LNCaP clone FGC (cell line): ENCODE measurements at regions not wholly inside any gene's neighbourhood (a gene's known extent, or its start where the extent isn't known, plus 50 kb on each side); places are given as distances from the start of the nearest gene placed in this dataset.
"Not testable (repeated sequence)": the region's sequence is repeated elsewhere in the genome, so short reads cannot be mapped to it uniquely, and the experiment has no call there.

Source experiments
- DNase-seq: peaks from one replicate; pipeline ENCODE4 v3.0.0-alpha.2; 2011; ENCODE audit warnings: low read depth
- H3K4me3 ChIP-seq: 2 replicates; pipeline ENCODE4 v1.5.1; 2011; ENCODE audit warnings: mild to moderate bottlenecking, low read depth, low read length, control low read depth
- CTCF ChIP-seq: IDR thresholded peaks from 2 replicates; pipeline ENCODE4 v1.5.1; 2012; ENCODE audit warnings: mild to moderate bottlenecking; ENCODE audit not compliant: control insufficient read depth, insufficient read depth; ENCODE audit errors: extremely low read depth

- no peak for TF ChIP-seq CTCF
- no peak overlapping the region for H3K4me3 ChIP-seq
- DNase-seq: no peak
Measured at GRCh38 chr18:28284132-28284531, 107.2 kb upstream of the CDH2 start.

GRCh38 chr18:28281400-28281799 lies 104.5 kb upstream of the CDH2 start:
- DNase-seq: no peak
- no peak overlapping the region for H3K4me3 ChIP-seq
- TF ChIP-seq CTCF: no peak

- DNase-seq: no peak
- no peak for TF ChIP-seq CTCF
Measured at GRCh38 chr18:28269750-28270149, 92.8 kb upstream of the CDH2 start.

GRCh38 chr18:28267878-28268625 lies 91.1 kb upstream of the CDH2 start:
- DNase-seq: no peak
- TF ChIP-seq CTCF: no peak
- H3K4me3 ChIP-seq: no peak overlapping the region

More at GRCh38 chr18:28269750-28270149, 92.8 kb upstream of the CDH2 start:
- H3K4me3 ChIP-seq: no peak overlapping the region

GRCh38 chr18:28267276-28267675 lies 90.3 kb upstream of the CDH2 start:
- DNase-seq: no peak
- no peak for TF ChIP-seq CTCF
- H3K4me3 ChIP-seq: no peak overlapping the region

- TF ChIP-seq CTCF: no peak
Measured at GRCh38 chr18:28256166-28256565, 79.2 kb upstream of the CDH2 start.

GRCh38 chr18:28248653-28249052 lies 71.7 kb upstream of the CDH2 start:
- TF ChIP-seq CTCF: no peak

More at GRCh38 chr18:28256166-28256565, 79.2 kb upstream of the CDH2 start:
- no peak for DNase-seq
- no peak overlapping the region for H3K4me3 ChIP-seq

GRCh38 chr18:28240626-28241025 lies 63.7 kb upstream of the CDH2 start:
- not testable (repeated sequence) for DNase-seq

More at GRCh38 chr18:28248653-28249052, 71.7 kb upstream of the CDH2 start:
- H3K4me3 ChIP-seq: no peak overlapping the region
- no peak for DNase-seq

More at GRCh38 chr18:28240626-28241025, 63.7 kb upstream of the CDH2 start:
- not testable (repeated sequence) for H3K4me3 ChIP-seq
